Lower leg skin (tissue), 3 donors: ENCODE measurements at regions not wholly inside any gene's neighbourhood (a gene's known extent, or its start where the extent isn't known, plus 50 kb on each side); places are given as distances from the start of the nearest gene placed in this dataset.

Experiments used
- POLR2A ChIP-seq, 2 donors: fragments of 450-650 bp; IDR thresholded peaks; one replicate each; pipeline ENCODE4 v1.6.1; 2016 to 2017; ENCODE audit warnings: antibody characterized with exemption in 2 of 2, mild to moderate bottlenecking in 1 of 2, moderate library complexity in 1 of 2
- TF ChIP-seq, protein P1 (sequence below), 3 donors: fragments of 450-650 bp; IDR thresholded peaks; one replicate each; pipeline ENCODE4 v1.5.1; 2016; ENCODE audit warnings: antibody characterized with exemption in 3 of 3, mild to moderate bottlenecking in 3 of 3, moderate library complexity in 2 of 3

DNA sequence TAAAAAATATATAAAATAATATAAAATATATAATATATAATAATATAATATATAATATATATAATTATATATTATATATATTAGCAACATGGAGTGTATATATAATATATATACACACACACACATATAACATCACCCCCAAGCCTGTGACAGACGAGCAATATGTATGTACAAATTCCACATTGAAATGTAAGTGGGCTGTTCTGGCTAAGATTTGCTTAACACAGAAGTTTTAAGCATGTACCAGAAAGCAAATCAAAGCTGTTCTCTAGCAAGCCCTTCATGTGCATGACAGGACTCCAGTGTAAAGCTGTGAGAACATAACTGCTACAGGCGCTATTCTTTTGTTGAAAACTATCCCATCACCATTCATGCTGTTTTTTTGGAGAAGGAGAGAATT, 261.7 kb upstream of the TNP1 start:
- TF ChIP-seq, protein P1, sequence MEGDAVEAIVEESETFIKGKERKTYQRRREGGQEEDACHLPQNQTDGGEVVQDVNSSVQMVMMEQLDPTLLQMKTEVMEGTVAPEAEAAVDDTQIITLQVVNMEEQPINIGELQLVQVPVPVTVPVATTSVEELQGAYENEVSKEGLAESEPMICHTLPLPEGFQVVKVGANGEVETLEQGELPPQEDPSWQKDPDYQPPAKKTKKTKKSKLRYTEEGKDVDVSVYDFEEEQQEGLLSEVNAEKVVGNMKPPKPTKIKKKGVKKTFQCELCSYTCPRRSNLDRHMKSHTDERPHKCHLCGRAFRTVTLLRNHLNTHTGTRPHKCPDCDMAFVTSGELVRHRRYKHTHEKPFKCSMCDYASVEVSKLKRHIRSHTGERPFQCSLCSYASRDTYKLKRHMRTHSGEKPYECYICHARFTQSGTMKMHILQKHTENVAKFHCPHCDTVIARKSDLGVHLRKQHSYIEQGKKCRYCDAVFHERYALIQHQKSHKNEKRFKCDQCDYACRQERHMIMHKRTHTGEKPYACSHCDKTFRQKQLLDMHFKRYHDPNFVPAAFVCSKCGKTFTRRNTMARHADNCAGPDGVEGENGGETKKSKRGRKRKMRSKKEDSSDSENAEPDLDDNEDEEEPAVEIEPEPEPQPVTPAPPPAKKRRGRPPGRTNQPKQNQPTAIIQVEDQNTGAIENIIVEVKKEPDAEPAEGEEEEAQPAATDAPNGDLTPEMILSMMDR (IDR thresholded peaks at IDR 0.05): no peak
- TF ChIP-seq POLR2A (IDR thresholded peaks at IDR 0.05): no peak
